Adrenal gland (tissue), 5 donors: ENCODE measurements at regions not wholly inside any gene's neighbourhood (a gene's known extent, or its start where the extent isn't known, plus 50 kb on each side); places are given as distances from the start of the nearest gene placed in this dataset.

Source experiments
- POLR2A ChIP-seq, 2 donors: fragments of 450-650 bp; IDR thresholded peaks; one replicate each; pipeline ENCODE4 v1.6.1; 2017; ENCODE audit warnings: antibody characterized with exemption in 2 of 2, mild to moderate bottlenecking in 2 of 2, moderate library complexity in 1 of 2
- TF ChIP-seq, protein P1 (sequence below), 6 experiments: fragments of 450-650 bp in 4 of 6; fragments of 200-600 bp in 2 of 6; sonication (generic) in 1 of 6; IDR thresholded peaks; 1 replicate in 5 of 6; 2 replicates in 1 of 6; pipeline versions ENCODE4 v1.5.1 to v1.8.0; 2016 to 2021; ENCODE audit warnings: antibody characterized with exemption in 6 of 6, mild to moderate bottlenecking in 2 of 6, moderate library complexity in 1 of 6
- donor health status: DM: no; HTN: no; CAD: no.

DNA sequence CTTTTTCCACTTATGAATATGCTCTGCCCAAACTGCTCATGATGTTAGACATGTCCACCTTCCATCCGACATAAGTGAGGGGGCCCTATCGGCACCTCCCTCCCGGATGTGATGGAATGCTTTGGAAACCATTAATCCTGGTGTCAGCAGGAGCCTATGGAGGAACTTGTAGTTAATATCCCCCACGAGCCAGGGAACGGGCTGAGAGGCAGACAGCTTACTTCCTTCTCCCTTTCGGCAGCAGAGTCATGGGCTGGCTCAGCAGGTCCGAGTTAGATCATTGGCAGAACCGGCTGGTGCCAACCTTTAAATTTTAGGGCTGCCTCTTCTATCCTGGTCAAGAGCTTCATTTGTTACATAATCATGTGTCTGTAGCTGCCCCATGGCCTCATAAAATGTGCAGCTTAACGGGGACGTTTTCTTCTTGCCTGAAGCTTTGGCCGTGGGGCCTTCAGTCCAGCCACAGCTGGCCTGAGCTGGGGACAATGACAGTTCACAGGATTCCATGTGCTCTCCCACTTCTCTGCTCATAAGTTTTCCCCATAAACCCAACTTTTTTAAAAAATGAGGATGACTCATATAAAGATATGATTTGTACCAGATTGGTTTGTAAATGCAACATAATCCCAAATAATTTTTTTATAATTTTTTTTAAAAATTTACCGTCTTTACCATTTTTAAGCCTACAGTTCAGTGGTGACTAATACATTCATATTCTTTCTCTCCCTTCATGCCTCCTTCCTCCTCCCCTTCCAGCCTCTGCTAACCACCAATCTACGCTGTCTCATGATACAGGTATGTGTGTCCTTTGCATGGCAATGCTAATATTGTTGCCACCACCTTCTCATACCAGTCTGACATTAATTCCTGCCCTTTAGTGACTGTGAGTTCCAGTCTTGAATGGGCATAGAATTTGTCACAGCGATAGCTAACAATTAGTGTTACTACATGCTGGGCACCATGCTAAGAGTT lies 62.2 kb upstream of the RGMA start:
- TF ChIP-seq, protein P1, sequence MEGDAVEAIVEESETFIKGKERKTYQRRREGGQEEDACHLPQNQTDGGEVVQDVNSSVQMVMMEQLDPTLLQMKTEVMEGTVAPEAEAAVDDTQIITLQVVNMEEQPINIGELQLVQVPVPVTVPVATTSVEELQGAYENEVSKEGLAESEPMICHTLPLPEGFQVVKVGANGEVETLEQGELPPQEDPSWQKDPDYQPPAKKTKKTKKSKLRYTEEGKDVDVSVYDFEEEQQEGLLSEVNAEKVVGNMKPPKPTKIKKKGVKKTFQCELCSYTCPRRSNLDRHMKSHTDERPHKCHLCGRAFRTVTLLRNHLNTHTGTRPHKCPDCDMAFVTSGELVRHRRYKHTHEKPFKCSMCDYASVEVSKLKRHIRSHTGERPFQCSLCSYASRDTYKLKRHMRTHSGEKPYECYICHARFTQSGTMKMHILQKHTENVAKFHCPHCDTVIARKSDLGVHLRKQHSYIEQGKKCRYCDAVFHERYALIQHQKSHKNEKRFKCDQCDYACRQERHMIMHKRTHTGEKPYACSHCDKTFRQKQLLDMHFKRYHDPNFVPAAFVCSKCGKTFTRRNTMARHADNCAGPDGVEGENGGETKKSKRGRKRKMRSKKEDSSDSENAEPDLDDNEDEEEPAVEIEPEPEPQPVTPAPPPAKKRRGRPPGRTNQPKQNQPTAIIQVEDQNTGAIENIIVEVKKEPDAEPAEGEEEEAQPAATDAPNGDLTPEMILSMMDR (IDR thresholded peaks at IDR 0.05) = no peak
- no peak for TF ChIP-seq POLR2A (IDR thresholded peaks at IDR 0.05)
